K562 (cell line): ENCODE measurements at regions not wholly inside any gene's neighbourhood (a gene's known extent, or its start where the extent isn't known, plus 50 kb on each side); places are given as distances from the start of the nearest gene placed in this dataset.

ENCODE experiments used
- ARID1B ChIP-seq: fragments of 450-650 bp; IDR thresholded peaks from 2 replicates; pipeline ENCODE4 v1.6.1; 2016; ENCODE audit warnings: antibody characterized with exemption, mild to moderate bottlenecking, inconsistent platforms
- ATF1 ChIP-seq, 2 experiments: fragments of 450-650 bp in 1 of 2; IDR thresholded peaks; 2 replicates each; pipeline ENCODE4 v1.6.1; 2016; ENCODE audit warnings: missing compliant biosample characterization in 1 of 2, missing genetic modification characterization in 1 of 2
- ATF7 ChIP-seq: fragments of 450-650 bp; IDR thresholded peaks from 2 replicates; pipeline ENCODE4 v1.7.1; 2014; ENCODE audit warnings: mild to moderate bottlenecking, moderate library complexity
- C11orf30 ChIP-seq: fragments of 450-650 bp; IDR thresholded peaks from 2 replicates; pipeline ENCODE4 v1.6.1; 2016; ENCODE audit warnings: low read depth, mild to moderate bottlenecking
- EGR1 ChIP-seq: fragments of 450-650 bp; conservative IDR thresholded peaks from 2 replicates; pipeline ENCODE4 v1.6.1; 2017; ENCODE audit warnings: mild to moderate bottlenecking
- ESRRA ChIP-seq: fragments of 450-650 bp; IDR thresholded peaks from 2 replicates; pipeline ENCODE4 v1.6.1; 2014; ENCODE audit warnings: low read depth, mild to moderate bottlenecking, moderate library complexity, borderline replicate concordance
- GATA2 ChIP-seq: sonication (generic); formaldehyde crosslinking; IDR thresholded peaks from 2 replicates; pipeline ENCODE4 v1.4.0; 2020; ENCODE audit warnings: mild to moderate bottlenecking, missing genetic modification reagents
- HDAC2 ChIP-seq: fragments of 450-650 bp; IDR thresholded peaks from 2 replicates; pipeline ENCODE4 v1.6.1; 2016; ENCODE audit warnings: mild to moderate bottlenecking
- MBD2 ChIP-seq: sonication (generic); IDR thresholded peaks from 2 replicates; pipeline ENCODE4 v1.6.1; 2016; ENCODE audit warnings: low read depth, borderline replicate concordance
- SMAD4 ChIP-seq: fragments of 250-450 bp; sonication (Bioruptor Pico); conservative IDR thresholded peaks from 2 replicates; pipeline ENCODE4 v1.8.0; 2021; ENCODE audit warnings: inconsistent platforms, mild to moderate bottlenecking, moderate library complexity
- YY1 ChIP-seq, 3 experiments: IDR thresholded peaks; 2 replicates each; pipeline ENCODE4 v1.6.1; 2011; ENCODE audit warnings: low read length in 2 of 3, mild to moderate bottlenecking in 2 of 3, moderate library complexity in 2 of 3, borderline replicate concordance in 1 of 3, control low read depth in 1 of 3, low read depth in 1 of 3; ENCODE audit not compliant: insufficient read depth in 3 of 3, insufficient replicate concordance in 2 of 3, control insufficient read depth in 1 of 3, insufficient read length in 1 of 3; ENCODE audit errors: extremely low read depth in 1 of 3
- ZNF253 ChIP-seq: fragments of 250-450 bp; sonication (Bioruptor Pico); conservative IDR thresholded peaks from 2 replicates; pipeline ENCODE4 v1.6.1; 2021; ENCODE audit warnings: mild to moderate bottlenecking
- ZNF41 ChIP-seq: fragments of 250-450 bp; sonication (Bioruptor Pico); conservative IDR thresholded peaks from 2 replicates; pipeline ENCODE4 v1.4.0; 2020; ENCODE audit warnings: mild to moderate bottlenecking
- TF ChIP-seq, protein P1 (sequence below): sonication (generic); formaldehyde crosslinking; IDR thresholded peaks from 2 replicates; pipeline ENCODE4 v1.8.1; 2023; ENCODE audit warnings: mild to moderate bottlenecking, missing genetic modification reagents, moderate library complexity
- TF ChIP-seq, protein P2 (sequence below), 2 experiments: IDR thresholded peaks in 1 of 2; conservative IDR thresholded peaks in 1 of 2; 2 replicates each; pipeline ENCODE4 v1.6.1; 2016; ENCODE audit warnings: low read depth in 2 of 2, mild to moderate bottlenecking in 1 of 2, missing compliant biosample characterization in 1 of 2, missing genetic modification characterization in 1 of 2, moderate library complexity in 1 of 2
- TF ChIP-seq, protein P3 (sequence below): fragments of 450-650 bp; IDR thresholded peaks from 2 replicates; pipeline ENCODE4 v1.6.1; 2016; ENCODE audit warnings: low read depth, mild to moderate bottlenecking, moderate library complexity
- TF ChIP-seq, protein P4 (sequence below): fragments of 450-650 bp; IDR thresholded peaks from 2 replicates; pipeline ENCODE4 v1.7.0; 2016; ENCODE audit warnings: borderline replicate concordance

DNA sequence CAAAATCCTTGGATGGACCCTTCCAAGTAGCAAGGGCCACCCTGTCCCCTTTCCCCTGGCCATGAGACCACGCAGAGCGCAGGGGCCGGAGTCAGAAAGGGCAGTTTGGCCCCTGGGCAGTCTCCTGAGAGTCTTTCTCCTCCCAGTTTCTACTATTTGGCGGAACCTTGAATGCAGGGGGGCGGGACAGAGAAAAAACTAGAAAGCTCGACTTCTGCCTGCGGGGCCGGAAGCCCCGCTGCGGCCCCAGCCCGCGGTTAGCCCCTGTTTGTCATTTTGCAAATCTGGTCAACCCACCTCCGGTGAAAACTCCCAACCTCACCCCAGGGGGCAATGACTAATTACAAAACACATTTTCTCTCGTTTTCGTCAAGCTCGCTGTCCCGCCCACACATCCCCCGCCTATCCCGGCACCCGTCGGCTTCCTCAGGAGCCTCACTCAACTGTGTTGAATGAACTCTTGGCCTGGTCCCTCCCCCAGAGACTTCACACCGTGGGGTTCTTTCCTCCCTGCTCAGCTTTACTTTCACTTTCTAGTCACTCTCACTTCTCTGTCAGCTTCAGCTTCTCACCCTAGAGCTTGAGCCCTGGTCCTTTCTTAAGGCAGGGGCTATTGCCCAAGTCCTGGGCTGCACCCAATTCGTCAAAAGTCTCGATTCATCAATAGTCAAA, 66.7 kb downstream of the IRF2BPL start (continued):
- TF ChIP-seq, protein P1, sequence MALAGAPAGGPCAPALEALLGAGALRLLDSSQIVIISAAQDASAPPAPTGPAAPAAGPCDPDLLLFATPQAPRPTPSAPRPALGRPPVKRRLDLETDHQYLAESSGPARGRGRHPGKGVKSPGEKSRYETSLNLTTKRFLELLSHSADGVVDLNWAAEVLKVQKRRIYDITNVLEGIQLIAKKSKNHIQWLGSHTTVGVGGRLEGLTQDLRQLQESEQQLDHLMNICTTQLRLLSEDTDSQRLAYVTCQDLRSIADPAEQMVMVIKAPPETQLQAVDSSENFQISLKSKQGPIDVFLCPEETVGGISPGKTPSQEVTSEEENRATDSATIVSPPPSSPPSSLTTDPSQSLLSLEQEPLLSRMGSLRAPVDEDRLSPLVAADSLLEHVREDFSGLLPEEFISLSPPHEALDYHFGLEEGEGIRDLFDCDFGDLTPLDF (CRISPR knock-in tag) = no peak
- TF ChIP-seq C11orf30 (peak; percentile 40; the same call in 1 of the 2 replicates), YY1 (IDR thresholded peaks at IDR 0.05; ENCODE audit: borderline replicate concordance in 1 of 3, control insufficient read depth in 1 of 3, extremely low read depth in 1 of 3, insufficient read depth in 3 of 3, insufficient read length in 1 of 3, insufficient replicate concordance in 2 of 3, low read depth in 1 of 3, low read length in 2 of 3) (peak in 1 of 3 experiments; percentile 8), ATF1 (CRISPR knock-in tag; IDR thresholded peaks at IDR 0.05) (no peak), ATF1 (tag; IDR thresholded peaks at IDR 0.05) (peak; percentile 47), GATA2 (no peak), HDAC2 (0 out of 2 replicates have a peak, but pooled peaks have one; percentile 65), ESRRA (0 out of 2 replicates have a peak, but pooled peaks have one; percentile 41), ZNF253 (CRISPR knock-in tag) (no peak), ZNF41 (no peak), ARID1B (peak; percentile 72), ATF7 (peak; percentile 19; the same call in 1 of the 2 replicates), MBD2 (0 out of 2 replicates have a peak, but pooled peaks have one; percentile 47), SMAD4 (CRISPR knock-in tag) (no peak), EGR1 (peak; percentile 98)
- TF ChIP-seq, protein P2, sequence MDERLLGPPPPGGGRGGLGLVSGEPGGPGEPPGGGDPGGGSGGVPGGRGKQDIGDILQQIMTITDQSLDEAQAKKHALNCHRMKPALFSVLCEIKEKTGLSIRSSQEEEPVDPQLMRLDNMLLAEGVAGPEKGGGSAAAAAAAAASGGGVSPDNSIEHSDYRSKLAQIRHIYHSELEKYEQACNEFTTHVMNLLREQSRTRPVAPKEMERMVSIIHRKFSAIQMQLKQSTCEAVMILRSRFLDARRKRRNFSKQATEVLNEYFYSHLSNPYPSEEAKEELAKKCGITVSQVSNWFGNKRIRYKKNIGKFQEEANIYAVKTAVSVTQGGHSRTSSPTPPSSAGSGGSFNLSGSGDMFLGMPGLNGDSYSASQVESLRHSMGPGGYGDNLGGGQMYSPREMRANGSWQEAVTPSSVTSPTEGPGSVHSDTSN (CRISPR knock-in tag; IDR thresholded peaks at IDR 0.05; ENCODE audit: low read depth) = no peak
- TF ChIP-seq, protein P2 (tag; conservative IDR thresholded peaks at IDR 0.05; ENCODE audit: low read depth) = peak; percentile 59; the same call in 1 of the 2 replicates
- TF ChIP-seq, protein P3, sequence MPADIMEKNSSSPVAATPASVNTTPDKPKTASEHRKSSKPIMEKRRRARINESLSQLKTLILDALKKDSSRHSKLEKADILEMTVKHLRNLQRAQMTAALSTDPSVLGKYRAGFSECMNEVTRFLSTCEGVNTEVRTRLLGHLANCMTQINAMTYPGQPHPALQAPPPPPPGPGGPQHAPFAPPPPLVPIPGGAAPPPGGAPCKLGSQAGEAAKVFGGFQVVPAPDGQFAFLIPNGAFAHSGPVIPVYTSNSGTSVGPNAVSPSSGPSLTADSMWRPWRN = 0 out of 2 replicates have a peak, but pooled peaks have one; percentile 24
- TF ChIP-seq, protein P4, sequence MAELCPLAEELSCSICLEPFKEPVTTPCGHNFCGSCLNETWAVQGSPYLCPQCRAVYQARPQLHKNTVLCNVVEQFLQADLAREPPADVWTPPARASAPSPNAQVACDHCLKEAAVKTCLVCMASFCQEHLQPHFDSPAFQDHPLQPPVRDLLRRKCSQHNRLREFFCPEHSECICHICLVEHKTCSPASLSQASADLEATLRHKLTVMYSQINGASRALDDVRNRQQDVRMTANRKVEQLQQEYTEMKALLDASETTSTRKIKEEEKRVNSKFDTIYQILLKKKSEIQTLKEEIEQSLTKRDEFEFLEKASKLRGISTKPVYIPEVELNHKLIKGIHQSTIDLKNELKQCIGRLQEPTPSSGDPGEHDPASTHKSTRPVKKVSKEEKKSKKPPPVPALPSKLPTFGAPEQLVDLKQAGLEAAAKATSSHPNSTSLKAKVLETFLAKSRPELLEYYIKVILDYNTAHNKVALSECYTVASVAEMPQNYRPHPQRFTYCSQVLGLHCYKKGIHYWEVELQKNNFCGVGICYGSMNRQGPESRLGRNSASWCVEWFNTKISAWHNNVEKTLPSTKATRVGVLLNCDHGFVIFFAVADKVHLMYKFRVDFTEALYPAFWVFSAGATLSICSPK = no peak
